ENCODE measurements at regions not wholly inside any gene's neighbourhood (a gene's known extent, or its start where the extent isn't known, plus 50 kb on each side); places are given as distances from the start of the nearest gene placed in this dataset.

DNA sequence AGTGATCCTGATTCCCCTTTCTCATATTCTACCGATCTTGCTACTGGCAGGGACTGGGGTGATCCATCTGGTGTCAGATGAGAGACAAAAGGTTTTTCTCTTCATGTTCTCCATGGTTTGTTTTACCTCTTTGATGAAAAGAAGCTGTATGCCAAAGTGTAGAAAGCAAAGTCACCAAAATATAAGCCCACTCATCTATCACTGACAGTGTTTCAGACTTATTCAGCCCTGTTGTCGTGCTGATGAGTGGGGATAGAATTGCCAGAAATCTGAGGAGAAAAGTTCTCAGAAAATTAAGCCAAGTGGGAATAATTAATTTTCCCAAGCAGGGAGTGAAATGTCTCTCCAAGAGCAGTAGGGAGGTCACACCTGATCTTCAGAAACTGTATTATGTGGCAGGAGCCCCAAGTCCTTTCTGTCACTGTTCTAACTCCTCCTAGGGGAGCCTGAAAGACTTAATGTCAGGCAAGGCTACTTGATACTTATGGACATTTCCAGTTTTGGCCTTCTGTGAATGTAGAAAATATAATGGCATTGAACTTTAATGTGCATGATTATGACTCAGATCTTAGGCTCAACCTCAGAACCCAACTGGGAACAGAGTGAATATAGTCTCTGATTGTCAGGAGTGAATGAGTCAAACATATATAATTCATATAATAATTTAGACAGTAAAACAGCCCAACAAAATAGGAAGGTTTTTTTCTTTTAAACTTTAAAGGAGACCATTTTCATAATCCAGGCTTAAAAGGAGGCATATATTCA lies 298.1 kb downstream of the ANKRD50 start:
- Histone ChIP-seq H2AFZ (peak overlapping the region; percentile 81), H3K9ac (peak overlapping the region; percentile 75), H3K9me2 (ENCODE audit: insufficient read depth) (no peaks in the 10 kb centered on the region), H3K36me3 (ENCODE audit: low read depth) (no peaks in the 10 kb centered on the region), H3K9me3 (ENCODE audit: low read depth) (no peaks in the 10 kb centered on the region), H3K79me2 (ENCODE audit: insufficient read depth) (no peaks in the 10 kb centered on the region), H3K4me1 (ENCODE audit: insufficient read depth) (peaks cover 22% of the 10 kb centered on the region), H3K4me2 (ENCODE audit: unreplicated experiment) (peak overlapping the region; percentile 56), H3K4me3 (peak overlapping the region; percentile 65), H4K20me1 (ENCODE audit: insufficient read depth) (no peaks in the 10 kb centered on the region), H3K27me3 (replicated peaks; ENCODE audit: insufficient read depth) (no peaks in the 10 kb centered on the region), H3F3A (ENCODE audit: insufficient read depth) (peaks cover 17% of the 10 kb centered on the region; the same call in 1 of the 2 replicates), H3K27ac (peak overlapping the region; percentile 79)
- in situ Hi-C loops (cut with MboI), result no loop called here
- TF ChIP-seq EZH2phosphoT487 (IDR thresholded peaks at IDR 0.05; ENCODE audit: insufficient read depth, low read depth) (no peak), EZH2 (IDR thresholded peaks at IDR 0.05; ENCODE audit: insufficient read depth, poor library complexity, severe bottlenecking) (no peak)
- peak; percentile 58 for DNase-seq
- WGBS, 2 experiments (ENCODE audit: low coverage in 1 of 2, low lambda C conversion rate in 2 of 2, missing lambda C conversion rate in 2 of 2), result 52 to 56% methylated on average over 2 of the region's 2 CpGs

- H3K36me3 ChIP-seq (ENCODE audit: low read depth), result no peaks in the 10 kb centered on the region
- peak overlapping the region; percentile 79 for H3K27ac ChIP-seq
- no peak for TF ChIP-seq EZH2 (IDR thresholded peaks at IDR 0.05; ENCODE audit: insufficient read depth, poor library complexity, severe bottlenecking)
- no peak for TF ChIP-seq EZH2phosphoT487 (IDR thresholded peaks at IDR 0.05; ENCODE audit: insufficient read depth, low read depth)
- H3K9ac ChIP-seq, result peak overlapping the region; percentile 75
- H3K4me3 ChIP-seq, result peak overlapping the region; percentile 65
- no peaks in the 10 kb centered on the region for H3K9me2 ChIP-seq (ENCODE audit: insufficient read depth)
- in situ Hi-C loops (cut with MboI), result no loop called here
- H3K4me2 ChIP-seq (ENCODE audit: unreplicated experiment), result peak overlapping the region; percentile 56
- no peaks in the 10 kb centered on the region for H3K9me3 ChIP-seq (ENCODE audit: low read depth)
- H3K79me2 ChIP-seq (ENCODE audit: insufficient read depth), result no peaks in the 10 kb centered on the region
- no peaks in the 10 kb centered on the region for H4K20me1 ChIP-seq (ENCODE audit: insufficient read depth)
- peak; percentile 66 for DNase-seq
- H3K27me3 ChIP-seq (replicated peaks; ENCODE audit: insufficient read depth), result no peaks in the 10 kb centered on the region
- 26 to 33% methylated on average over 6 of the region's 6 CpGs for WGBS, 2 experiments (ENCODE audit: low coverage in 1 of 2, low lambda C conversion rate in 2 of 2, missing lambda C conversion rate in 2 of 2)
- H3K4me1 ChIP-seq (ENCODE audit: insufficient read depth), result peaks cover 20% of the 10 kb centered on the region
- H2AFZ ChIP-seq, result peak overlapping the region; percentile 81
- peaks cover 17% of the 10 kb centered on the region; the same call in 1 of the 2 replicates for H3F3A ChIP-seq (ENCODE audit: insufficient read depth)
Measured at GRCh38 chr4:124415146-124415545, 297.4 kb downstream of the ANKRD50 start.

GRCh38 chr4:124417371-124417770 lies 295.2 kb downstream of the ANKRD50 start:
- Histone ChIP-seq H3K27me3 (replicated peaks; ENCODE audit: insufficient read depth) (no peaks in the 10 kb centered on the region), H3K9me3 (ENCODE audit: low read depth) (no peaks in the 10 kb centered on the region), H2AFZ (0 out of 2 replicates have a peak overlapping the region, but pooled peaks have one; percentile 10), H3K79me2 (ENCODE audit: insufficient read depth) (no peaks in the 10 kb centered on the region), H3K9ac (no peak overlapping the region), H3K4me3 (no peak overlapping the region), H3K36me3 (ENCODE audit: low read depth) (no peaks in the 10 kb centered on the region), H3K27ac (no peak overlapping the region), H3K9me2 (ENCODE audit: insufficient read depth) (no peaks in the 10 kb centered on the region), H3K4me1 (ENCODE audit: insufficient read depth) (peaks cover 20% of the 10 kb centered on the region), H4K20me1 (ENCODE audit: insufficient read depth) (no peaks in the 10 kb centered on the region), H3K4me2 (ENCODE audit: unreplicated experiment) (no peak overlapping the region), H3F3A (ENCODE audit: insufficient read depth) (peaks cover 17% of the 10 kb centered on the region; the same call in 1 of the 2 replicates)
- TF ChIP-seq EZH2phosphoT487 (IDR thresholded peaks at IDR 0.05; ENCODE audit: insufficient read depth, low read depth) (no peak), EZH2 (IDR thresholded peaks at IDR 0.05; ENCODE audit: insufficient read depth, poor library complexity, severe bottlenecking) (no peak)
- no peak for DNase-seq
- 21 to 22% methylated on average over 2 of the region's 2 CpGs for WGBS, 2 experiments (ENCODE audit: low coverage in 1 of 2, low lambda C conversion rate in 2 of 2, missing lambda C conversion rate in 2 of 2)
- in situ Hi-C loops (cut with MboI), result no loop called here

GRCh38 chr4:124420166-124420695 lies 292.3 kb downstream of the ANKRD50 start:
- Histone ChIP-seq H3K4me1 (ENCODE audit: insufficient read depth) (peaks cover 15% of the 10 kb centered on the region), H3K4me2 (ENCODE audit: unreplicated experiment) (no peak overlapping the region), H3K79me2 (ENCODE audit: insufficient read depth) (no peaks in the 10 kb centered on the region), H3K27me3 (replicated peaks; ENCODE audit: insufficient read depth) (no peaks in the 10 kb centered on the region), H2AFZ (no peak overlapping the region), H3K9me2 (ENCODE audit: insufficient read depth) (no peaks in the 10 kb centered on the region), H4K20me1 (ENCODE audit: insufficient read depth) (no peaks in the 10 kb centered on the region), H3K4me3 (no peak overlapping the region), H3K36me3 (ENCODE audit: low read depth) (no peaks in the 10 kb centered on the region), H3K27ac (no peak overlapping the region), H3K9ac (no peak overlapping the region), H3F3A (ENCODE audit: insufficient read depth) (peaks cover 2% of the 10 kb centered on the region; the same call in 1 of the 2 replicates), H3K9me3 (ENCODE audit: low read depth) (no peaks in the 10 kb centered on the region)
- DNase-seq, result no peak
- TF ChIP-seq EZH2phosphoT487 (IDR thresholded peaks at IDR 0.05; ENCODE audit: insufficient read depth, low read depth), result no peak
- TF ChIP-seq EZH2 (IDR thresholded peaks at IDR 0.05; ENCODE audit: insufficient read depth, poor library complexity, severe bottlenecking), result no peak
- in situ Hi-C loops (cut with MboI), result no loop called here
- WGBS, 2 experiments (ENCODE audit: low coverage in 1 of 2, low lambda C conversion rate in 2 of 2, missing lambda C conversion rate in 2 of 2), result 87 to 96% methylated on average over 3 of the region's 3 CpGs
